ENCODE measurements at regions not wholly inside any gene's neighbourhood (a gene's known extent, or its start where the extent isn't known, plus 50 kb on each side); places are given as distances from the start of the nearest gene placed in this dataset.

- TF ChIP-seq CTCF (IDR thresholded peaks at IDR 0.05; ENCODE audit: low read depth, low read length, missing input control) (no peak), TAF1 (conservative IDR thresholded peaks at IDR 0.05) (no peak), MAX (IDR thresholded peaks at IDR 0.05) (no peak), EGR1 (IDR thresholded peaks at IDR 0.05; ENCODE audit: low read depth in 2 of 2) (no peak), NR2F2 (IDR thresholded peaks at IDR 0.05) (no peak), RAD21 (IDR thresholded peaks at IDR 0.05) (no peak), RXRA (IDR thresholded peaks at IDR 0.05) (no peak), JUND (IDR thresholded peaks at IDR 0.05) (no peak)
These were observed 99.3 kb upstream of the LMNTD1 start for GRCh38 chr12:25652371-25652770.

All from liver (tissue), 3 donors.